Loucy (cell line): ENCODE measurements at regions not wholly inside any gene's neighbourhood (a gene's known extent, or its start where the extent isn't known, plus 50 kb on each side); places are given as distances from the start of the nearest gene placed in this dataset.

Experiments
- H2AFZ ChIP-seq: fragments of 200-600 bp; sonication (generic); 2 replicates; pipeline ENCODE4 v1.6.0; 2016; ENCODE audit warnings: antibody characterized with exemption, mild to moderate bottlenecking, low read length, moderate library complexity
- H3F3A ChIP-seq: fragments of 200-600 bp; 2 replicates; pipeline ENCODE4 v1.6.0; 2016; ENCODE audit warnings: antibody characterized with exemption, low read depth, mild to moderate bottlenecking
- H3K27me3 ChIP-seq: fragments of 200-600 bp; sonication (generic); 2 replicates; pipeline ENCODE4 v1.6.1; 2014; ENCODE audit warnings: low read length, mild to moderate bottlenecking; ENCODE audit not compliant: insufficient read depth, poor library complexity, severe bottlenecking
- H3K36me3 ChIP-seq: fragments of 200-600 bp; sonication (generic); 2 replicates; pipeline ENCODE4 v1.6.1; 2016; ENCODE audit warnings: low read length; ENCODE audit not compliant: insufficient read depth
- H3K4me1 ChIP-seq: fragments of 200-600 bp; sonication (generic); 2 replicates; pipeline ENCODE4 v1.5.1; 2014; ENCODE audit warnings: low read length, mild to moderate bottlenecking; ENCODE audit not compliant: insufficient read depth, poor library complexity, severe bottlenecking
- H3K4me2 ChIP-seq: fragments of 200-600 bp; sonication (generic); 2 replicates; pipeline ENCODE4 v1.6.0; 2014; ENCODE audit warnings: antibody characterized with exemption, low read length, low read depth, mild to moderate bottlenecking; ENCODE audit not compliant: poor library complexity, severe bottlenecking
- H3K4me3 ChIP-seq: fragments of 200-600 bp; sonication (generic); 2 replicates; pipeline ENCODE4 v1.5.1; 2014; ENCODE audit warnings: low read length, mild to moderate bottlenecking, mixed read lengths; ENCODE audit not compliant: poor library complexity, severe bottlenecking
- H3K79me2 ChIP-seq: fragments of 200-600 bp; sonication (generic); 2 replicates; pipeline ENCODE4 v1.6.1; 2014; ENCODE audit warnings: low read length; ENCODE audit not compliant: insufficient read depth
- H3K9ac ChIP-seq: fragments of 200-600 bp; sonication (generic); 2 replicates; pipeline ENCODE4 v1.6.0; 2014; ENCODE audit warnings: mild to moderate bottlenecking, low read depth, low read length, moderate library complexity; ENCODE audit not compliant: poor library complexity, severe bottlenecking
- H3K9me2 ChIP-seq: fragments of 200-600 bp; sonication (generic); replicated peaks from 2 replicates; pipeline ENCODE4 v1.6.1; 2016; ENCODE audit warnings: low read depth, low read length, mixed read lengths
- H3K9me3 ChIP-seq: fragments of 200-600 bp; sonication (generic); 2 replicates; pipeline ENCODE4 v1.6.1; 2014; ENCODE audit warnings: mild to moderate bottlenecking, antibody characterized with exemption, low read length, low read depth; ENCODE audit not compliant: insufficient read depth
- H4K20me1 ChIP-seq: fragments of 200-600 bp; sonication (generic); 2 replicates; pipeline ENCODE4 v1.6.0; 2014; ENCODE audit warnings: antibody characterized with exemption, low read length, mild to moderate bottlenecking; ENCODE audit not compliant: insufficient read depth, poor library complexity, severe bottlenecking
- CTCF ChIP-seq: fragments of 200-600 bp; sonication (generic); conservative IDR thresholded peaks from 2 replicates; pipeline ENCODE4 v1.5.1; 2014; ENCODE audit warnings: mild to moderate bottlenecking, antibody characterized with exemption, low read length
- EZH2phosphoT487 ChIP-seq: fragments of 200-600 bp; IDR thresholded peaks from 2 replicates; pipeline ENCODE4 v1.6.1; 2018; ENCODE audit warnings: antibody characterized with exemption, mild to moderate bottlenecking, moderate library complexity, borderline replicate concordance

DNA sequence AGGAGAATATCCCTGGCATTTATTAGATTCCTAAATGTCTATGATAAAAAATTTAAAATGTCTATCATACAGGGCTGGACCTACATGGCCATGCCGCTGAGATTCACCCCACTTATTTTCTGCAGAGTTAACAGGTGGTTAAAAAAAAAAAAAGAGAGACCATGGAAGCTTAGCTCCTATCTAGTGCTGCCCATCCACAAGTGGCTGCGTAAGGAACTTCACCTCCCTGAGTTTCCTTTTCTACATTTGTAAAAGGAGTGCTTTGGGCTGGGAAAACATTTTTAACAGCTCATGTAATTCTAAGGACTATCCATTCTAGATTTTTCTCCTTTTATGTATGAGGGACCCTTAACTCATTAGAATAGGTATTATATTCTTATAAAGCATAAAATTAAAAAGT, 534.1 kb downstream of the MMUT start:
- H3F3A ChIP-seq: no peaks in the 10 kb centered on the region
- H2AFZ ChIP-seq: no peak overlapping the region
- H3K9me3 ChIP-seq: no peaks in the 10 kb centered on the region
- no peaks in the 10 kb centered on the region for H4K20me1 ChIP-seq
- no peaks in the 10 kb centered on the region for H3K36me3 ChIP-seq
- no peaks in the 10 kb centered on the region for H3K4me1 ChIP-seq
- no peak overlapping the region for H3K4me2 ChIP-seq
- no peaks in the 10 kb centered on the region for H3K27me3 ChIP-seq
- no peaks in the 10 kb centered on the region for H3K79me2 ChIP-seq
- no peaks in the 10 kb centered on the region for H3K9me2 ChIP-seq
- TF ChIP-seq EZH2phosphoT487 (no peak), CTCF (no peak)
- H3K9ac ChIP-seq: no peak overlapping the region
- no peak overlapping the region for H3K4me3 ChIP-seq

DNA sequence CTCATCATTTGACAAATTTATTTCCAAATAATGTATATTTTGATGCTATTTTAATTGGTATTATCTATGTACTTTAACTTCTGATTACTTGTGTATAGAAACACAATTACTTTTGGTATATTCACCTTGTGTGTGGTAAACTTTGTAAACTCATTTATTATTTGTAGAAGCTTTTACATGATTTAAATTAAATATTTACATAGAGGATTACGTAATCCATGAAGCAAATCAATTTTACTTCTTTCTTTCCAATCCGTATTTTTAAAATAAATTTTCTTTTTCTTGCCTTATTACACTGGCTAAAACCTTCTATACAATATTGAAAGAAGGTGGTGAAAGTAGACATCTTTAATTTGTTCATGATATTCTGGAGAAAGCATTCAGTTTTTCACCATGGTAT, 540.2 kb downstream of the MMUT start:
- no peaks in the 10 kb centered on the region for H3K9me2 ChIP-seq
- H3K9me3 ChIP-seq: no peaks in the 10 kb centered on the region
- no peaks in the 10 kb centered on the region for H3K36me3 ChIP-seq
- no peak overlapping the region for H3K9ac ChIP-seq
- no peaks in the 10 kb centered on the region for H3K27me3 ChIP-seq
- H3K4me1 ChIP-seq: no peaks in the 10 kb centered on the region
- H3K4me3 ChIP-seq: no peak overlapping the region
- H4K20me1 ChIP-seq: no peaks in the 10 kb centered on the region
- no peak for TF ChIP-seq CTCF
- H3K79me2 ChIP-seq: no peaks in the 10 kb centered on the region
- no peak overlapping the region for H2AFZ ChIP-seq
- no peaks in the 10 kb centered on the region for H3F3A ChIP-seq
- no peak overlapping the region for H3K4me2 ChIP-seq

GRCh38 chr6:48919555-48919954, 543.5 kb downstream of the MMUT start:
- Histone ChIP-seq H3K9ac (no peak overlapping the region), H3K79me2 (no peaks in the 10 kb centered on the region), H3K27me3 (no peaks in the 10 kb centered on the region), H3K36me3 (no peaks in the 10 kb centered on the region), H3K9me2 (no peaks in the 10 kb centered on the region), H3F3A (no peaks in the 10 kb centered on the region), H3K4me2 (no peak overlapping the region), H3K4me1 (no peaks in the 10 kb centered on the region), H3K4me3 (no peak overlapping the region), H4K20me1 (no peaks in the 10 kb centered on the region), H2AFZ (no peak overlapping the region), H3K9me3 (no peaks in the 10 kb centered on the region)
- TF ChIP-seq EZH2phosphoT487: no peak
- TF ChIP-seq CTCF: no peak
